Left renal cortex interstitium (tissue), 4 donors: ENCODE measurements at regions not wholly inside any gene's neighbourhood (a gene's known extent, or its start where the extent isn't known, plus 50 kb on each side); places are given as distances from the start of the nearest gene placed in this dataset.
"Not testable (repeated sequence)": the region's sequence is repeated elsewhere in the genome, so short reads cannot be mapped to it uniquely, and the experiment has no call there.

Source experiments
- DNase-seq, 4 donors: peaks; one replicate each; pipeline ENCODE4 v3.0.0-alpha.2; 2013; ENCODE audit warnings: low read depth in 4 of 4, low spot score in 2 of 4, missing footprints in 1 of 4

- DNase-seq: no peak
These were observed 154.9 kb upstream of the CXXC4 start for GRCh38 chr4:104649631-104650030.

GRCh38 chr4:104662269-104662668 is 167.6 kb upstream of the CXXC4 start:
- not testable (repeated sequence) for DNase-seq

- peak; percentile 37 to 79 (median 44) for DNase-seq
These were observed 182.4 kb upstream of the CXXC4 start for GRCh38 chr4:104677116-104677515.

GRCh38 chr4:104682311-104682710 is 187.6 kb upstream of the CXXC4 start:
- DNase-seq: no peak

- DNase-seq: no peak
These were observed 199.0 kb upstream of the CXXC4 start for GRCh38 chr4:104693601-104694201.

GRCh38 chr4:104716584-104716983 is 221.9 kb upstream of the CXXC4 start:
- DNase-seq: no peak

- no peak for DNase-seq
These were observed 225.0 kb upstream of the CXXC4 start for GRCh38 chr4:104719539-104720230.

GRCh38 chr4:104722467-104722866 is 227.8 kb upstream of the CXXC4 start:
- no peak for DNase-seq

- DNase-seq: no peak
These were observed 231.3 kb upstream of the CXXC4 start for GRCh38 chr4:104726002-104726401.

- no peak for DNase-seq
These were observed 232.9 kb upstream of the CXXC4 start for GRCh38 chr4:104727643-104728042.

GRCh38 chr4:104728380-104729122 is 233.9 kb upstream of the CXXC4 start:
- DNase-seq: no peak

- no peak for DNase-seq
These were observed 238.1 kb upstream of the CXXC4 start for GRCh38 chr4:104732766-104733165.

- DNase-seq: no peak
These were observed 240.5 kb upstream of the CXXC4 start for GRCh38 chr4:104735174-104735573.

- DNase-seq: no peak
These were observed 245.5 kb upstream of the CXXC4 start for GRCh38 chr4:104740161-104740560.

- DNase-seq: no peak
These were observed 248.5 kb upstream of the CXXC4 start for GRCh38 chr4:104743215-104743653.

GRCh38 chr4:104747635-104748034 is 252.9 kb upstream of the CXXC4 start:
- DNase-seq: no peak

- DNase-seq: no peak
These were observed 254.4 kb upstream of the CXXC4 start for GRCh38 chr4:104749062-104749461.

GRCh38 chr4:104750008-104750407 is 255.3 kb upstream of the CXXC4 start:
- no peak for DNase-seq

GRCh38 chr4:104751468-104751867 is 256.8 kb upstream of the CXXC4 start:
- no peak for DNase-seq

- DNase-seq: no peak
These were observed 257.6 kb upstream of the CXXC4 start for GRCh38 chr4:104752337-104752736.

- no peak for DNase-seq
These were observed 262.1 kb upstream of the CXXC4 start for GRCh38 chr4:104756837-104757236.

- DNase-seq: no peak
These were observed 263.9 kb upstream of the CXXC4 start for GRCh38 chr4:104758574-104758973.
